Breast epithelium (tissue), 4 donors: ENCODE measurements at regions not wholly inside any gene's neighbourhood (a gene's known extent, or its start where the extent isn't known, plus 50 kb on each side); places are given as distances from the start of the nearest gene placed in this dataset.

Source experiments
- DNase-seq, 2 donors: peaks; one replicate each; pipeline ENCODE4 v3.0.0-alpha.2; 2019; ENCODE audit warnings: low spot score in 2 of 2
- H3K27ac ChIP-seq, 2 donors: fragments of 200-600 bp; sonication (generic) in 1 of 2; one replicate each; pipeline ENCODE4 v1.5.1; 2016 to 2019; ENCODE audit warnings: mild to moderate bottlenecking in 1 of 2
- H3K27me3 ChIP-seq, 2 donors: fragments of 200-600 bp; sonication (generic) in 1 of 2; one replicate each; pipeline versions ENCODE4 v1.5.1 to v1.6.0; 2017 to 2019; ENCODE audit warnings: control low read depth in 1 of 2, mild to moderate bottlenecking in 1 of 2
- H3K36me3 ChIP-seq: fragments of 200-600 bp; one replicate; pipeline ENCODE4 v1.5.1; 2019
- H3K4me1 ChIP-seq, 2 donors: fragments of 200-600 bp; sonication (generic); one replicate each; pipeline ENCODE4 v1.5.1; 2016 to 2019; ENCODE audit warnings: control low read depth in 1 of 2
- H3K4me3 ChIP-seq, 3 donors: fragments of 200-600 bp; sonication (generic); 1 replicate in 2 of 3; 2 replicates in 1 of 3; pipeline ENCODE4 v1.5.1; 2016 to 2019; ENCODE audit warnings: mild to moderate bottlenecking in 3 of 3, moderate library complexity in 2 of 3
- H3K9me3 ChIP-seq, 2 donors: fragments of 200-600 bp; sonication (generic) in 1 of 2; one replicate each; pipeline ENCODE4 v1.5.1; 2016 to 2019; ENCODE audit warnings: control low read depth in 1 of 2
- CTCF ChIP-seq, 3 donors: fragments of 450-650 bp; IDR thresholded peaks; one replicate each; pipeline ENCODE4 v1.5.1; 2016 to 2017; ENCODE audit warnings: antibody characterized with exemption in 3 of 3, mild to moderate bottlenecking in 3 of 3, moderate library complexity in 3 of 3
- POLR2A ChIP-seq: fragments of 450-650 bp; IDR thresholded peaks from one replicate; pipeline ENCODE4 v1.6.1; 2016; ENCODE audit warnings: antibody characterized with exemption, mild to moderate bottlenecking, moderate library complexity
- POLR2AphosphoS5 ChIP-seq, 3 donors: sonication (generic); formaldehyde crosslinking; IDR thresholded peaks; one replicate each; pipeline ENCODE4 v1.6.1; 2017; ENCODE audit warnings: antibody characterized with exemption in 3 of 3
- intact Hi-C: fragments of 100-400 bp; cut with DNase I; formaldehyde crosslinking; loops from one replicate; pipeline ENCODE4 v1.15.1; 2023; ENCODE audit warnings: low total_unique reads

DNA sequence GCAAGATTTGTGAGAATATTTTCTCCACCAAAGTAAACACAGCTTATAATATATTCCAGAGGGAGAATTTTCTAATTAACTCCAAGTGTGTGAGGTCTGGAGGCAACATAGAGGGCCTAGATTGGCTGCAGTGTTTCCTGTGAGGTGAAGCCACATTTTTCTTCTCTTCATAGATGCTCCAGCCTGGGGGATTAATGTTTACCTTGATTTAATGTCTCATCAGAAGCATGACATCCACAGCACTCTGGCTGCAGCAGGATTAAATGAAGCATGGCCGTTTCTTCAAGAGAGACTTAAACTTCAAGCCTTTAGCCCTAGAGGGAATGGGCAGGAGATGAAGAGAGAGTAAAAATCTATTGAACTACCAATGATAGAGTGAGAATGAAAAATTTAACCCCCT lies 137.9 kb upstream of the ZBTB20 start:
- Histone ChIP-seq H3K27ac (no peak overlapping the region), H3K9me3 (no peaks in the 10 kb centered on the region), H3K36me3 (no peaks in the 10 kb centered on the region), H3K4me3 (no peak overlapping the region), H3K4me1 (no peaks in the 10 kb centered on the region), H3K27me3 (no peaks in the 10 kb centered on the region)
- TF ChIP-seq POLR2AphosphoS5 (IDR thresholded peaks at IDR 0.05): no peak
- no peak for TF ChIP-seq POLR2A
- TF ChIP-seq CTCF (IDR thresholded peaks at IDR 0.05): no peak
- intact Hi-C loops: no loop called here
- DNase-seq: no peak

- Histone ChIP-seq H3K36me3 (no peaks in the 10 kb centered on the region), H3K9me3 (no peaks in the 10 kb centered on the region), H3K27me3 (no peaks in the 10 kb centered on the region), H3K4me1 (no peaks in the 10 kb centered on the region), H3K27ac (no peak overlapping the region), H3K4me3 (no peak overlapping the region)
- no peak for TF ChIP-seq CTCF (IDR thresholded peaks at IDR 0.05)
- no peak for TF ChIP-seq POLR2A
- TF ChIP-seq POLR2AphosphoS5 (IDR thresholded peaks at IDR 0.05): no peak
- intact Hi-C loops: no loop called here
- no peak for DNase-seq
Measured at GRCh38 chr3:115286529-115287197, 139.6 kb upstream of the ZBTB20 start.

DNA sequence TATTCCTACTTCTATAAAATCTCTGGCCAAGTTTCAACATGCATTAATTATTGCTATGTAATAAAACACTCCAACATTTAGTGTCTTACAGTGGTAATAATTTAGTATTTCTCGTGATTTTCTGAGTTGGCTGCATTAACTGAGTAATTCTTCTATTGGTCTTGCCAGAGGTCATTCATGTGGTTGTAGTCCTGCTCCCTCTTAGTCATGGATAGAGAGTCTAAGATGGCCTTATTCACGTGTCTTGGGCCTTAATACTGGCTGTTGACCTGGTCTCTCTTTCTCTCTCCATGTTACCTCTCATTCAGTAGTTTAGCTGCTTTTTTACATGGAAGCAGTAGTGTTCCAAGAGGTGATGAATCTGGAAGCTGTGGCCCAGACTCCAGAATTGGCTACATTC lies 140.1 kb upstream of the ZBTB20 start:
- no peak overlapping the region for H3K27ac ChIP-seq
- no peaks in the 10 kb centered on the region for H3K36me3 ChIP-seq
- TF ChIP-seq POLR2A (no peak), CTCF (IDR thresholded peaks at IDR 0.05) (no peak), POLR2AphosphoS5 (IDR thresholded peaks at IDR 0.05) (no peak)
- H3K9me3 ChIP-seq: no peaks in the 10 kb centered on the region
- intact Hi-C loops: no loop called here
- H3K4me3 ChIP-seq: no peak overlapping the region
- no peak for DNase-seq
- H3K27me3 ChIP-seq: no peaks in the 10 kb centered on the region
- H3K4me1 ChIP-seq: no peaks in the 10 kb centered on the region

DNA sequence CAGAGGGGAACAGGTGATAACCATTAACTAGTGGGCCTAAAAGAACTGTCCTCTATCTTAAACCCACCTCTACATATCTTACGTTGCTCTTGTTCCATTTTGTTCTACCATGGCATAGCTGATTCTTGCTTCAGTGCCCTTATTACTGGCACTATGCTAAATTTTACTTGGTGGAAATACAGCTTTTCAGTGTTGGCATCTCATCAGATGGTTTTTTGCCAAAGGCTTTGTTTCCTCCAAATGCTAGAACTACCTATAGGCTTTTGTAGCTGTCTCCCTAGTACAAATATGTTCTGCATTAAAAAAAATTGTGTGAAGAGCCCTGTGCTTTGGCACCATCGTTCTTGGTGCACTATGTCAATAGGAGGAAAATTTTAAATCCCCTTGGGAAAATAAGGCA lies 145.0 kb upstream of the ZBTB20 start:
- H3K4me3 ChIP-seq: no peak overlapping the region
- TF ChIP-seq CTCF (IDR thresholded peaks at IDR 0.05): no peak
- TF ChIP-seq POLR2AphosphoS5 (IDR thresholded peaks at IDR 0.05): no peak
- TF ChIP-seq POLR2A: no peak
- H3K4me1 ChIP-seq: no peaks in the 10 kb centered on the region
- no peak overlapping the region for H3K27ac ChIP-seq
- H3K36me3 ChIP-seq: no peaks in the 10 kb centered on the region
- H3K9me3 ChIP-seq: no peaks in the 10 kb centered on the region
- intact Hi-C loops: no loop called here
- no peak for DNase-seq
- no peaks in the 10 kb centered on the region for H3K27me3 ChIP-seq

GRCh38 chr3:115292677-115293165 lies 145.6 kb upstream of the ZBTB20 start:
- Histone ChIP-seq H3K27me3 (no peaks in the 10 kb centered on the region), H3K27ac (no peak overlapping the region), H3K9me3 (no peaks in the 10 kb centered on the region), H3K36me3 (no peaks in the 10 kb centered on the region), H3K4me3 (no peak overlapping the region), H3K4me1 (no peaks in the 10 kb centered on the region)
- no peak for TF ChIP-seq POLR2AphosphoS5 (IDR thresholded peaks at IDR 0.05)
- TF ChIP-seq POLR2A: no peak
- TF ChIP-seq CTCF (IDR thresholded peaks at IDR 0.05): no peak
- DNase-seq: no peak
- intact Hi-C loops: no loop called here
